Prostate gland (tissue), 2 donors: ENCODE measurements at regions not wholly inside any gene's neighbourhood (a gene's known extent, or its start where the extent isn't known, plus 50 kb on each side); places are given as distances from the start of the nearest gene placed in this dataset.

Source experiments
- CTCF ChIP-seq, 4 experiments: fragments of 200-600 bp in 2 of 4; fragments of 450-650 bp in 2 of 4; sonication (generic) in 2 of 4; IDR thresholded peaks; 1 replicate in 3 of 4; 2 replicates in 1 of 4; pipeline ENCODE4 v1.5.1; 2016 to 2019; ENCODE audit warnings: antibody characterized with exemption in 4 of 4, mild to moderate bottlenecking in 2 of 4, moderate library complexity in 2 of 4
- POLR2A ChIP-seq: fragments of 450-650 bp; IDR thresholded peaks from one replicate; pipeline ENCODE4 v1.6.1; 2016; ENCODE audit warnings: antibody characterized with exemption, mild to moderate bottlenecking
- POLR2AphosphoS5 ChIP-seq: sonication (generic); formaldehyde crosslinking; IDR thresholded peaks from one replicate; pipeline ENCODE4 v1.6.1; 2017; ENCODE audit warnings: antibody characterized with exemption

- no peak for TF ChIP-seq CTCF (IDR thresholded peaks at IDR 0.05)
- TF ChIP-seq POLR2A, result no peak
- no peak for TF ChIP-seq POLR2AphosphoS5
Measured at GRCh38 chr10:2463316-2463715, 604.0 kb upstream of the PFKP start.
